ENCODE measurements at regions not wholly inside any gene's neighbourhood (a gene's known extent, or its start where the extent isn't known, plus 50 kb on each side); places are given as distances from the start of the nearest gene placed in this dataset.

- Histone ChIP-seq H3K4me1 (ENCODE audit: control insufficient read depth in 2 of 3, insufficient read depth in 2 of 3, low read depth in 1 of 3, low read length in 3 of 3) (peaks cover 0 to 5% (median 0%) of the 10 kb centered on the region in 3 donors), H3K9me3 (ENCODE audit: control insufficient read depth in 2 of 3, insufficient read depth in 1 of 3, low read length in 3 of 3) (no peaks in the 10 kb centered on the region)
- no peak for FAIRE-seq
Observed at GRCh38 chr4:184282895-184283654, 65.4 kb upstream of the ENPP6 start.

GRCh38 chr4:184282251-184282713, 64.6 kb upstream of the ENPP6 start:
- Histone ChIP-seq H3K4me1 (ENCODE audit: control insufficient read depth in 2 of 3, insufficient read depth in 2 of 3, low read depth in 1 of 3, low read length in 3 of 3) (no peaks in the 10 kb centered on the region), H3K9ac (ENCODE audit: low read length in 3 of 3) (no peak overlapping the region), H3K36me3 (ENCODE audit: control insufficient read depth in 2 of 3, insufficient read depth in 3 of 3, low read length in 3 of 3) (no peaks in the 10 kb centered on the region), H3K27ac (ENCODE audit: low read depth in 2 of 2, low read length in 2 of 2) (no peak overlapping the region), H3K27me3 (ENCODE audit: control insufficient read depth, insufficient read depth, low read length) (no peaks in the 10 kb centered on the region), H3K4me3 (ENCODE audit: low read length in 3 of 3) (no peak overlapping the region), H3K9me3 (ENCODE audit: control insufficient read depth in 2 of 3, insufficient read depth in 1 of 3, low read length in 3 of 3) (no peaks in the 10 kb centered on the region)
- FAIRE-seq (no peak), DNase-seq (no peak)
- intact Hi-C loops (cut with DNase I), result no loop called here
- TF ChIP-seq CTCF (IDR thresholded peaks at IDR 0.05; ENCODE audit: borderline replicate concordance, extremely low read depth, insufficient read depth), result no peak

More at GRCh38 chr4:184282895-184283654, 65.4 kb upstream of the ENPP6 start:
- DNase-seq, result no peak
- Histone ChIP-seq H3K4me3 (ENCODE audit: low read length in 3 of 3) (no peak overlapping the region), H3K9ac (ENCODE audit: low read length in 3 of 3) (no peak overlapping the region), H3K36me3 (ENCODE audit: control insufficient read depth in 2 of 3, insufficient read depth in 3 of 3, low read length in 3 of 3) (no peaks in the 10 kb centered on the region), H3K27ac (ENCODE audit: low read depth in 2 of 2, low read length in 2 of 2) (no peak overlapping the region), H3K27me3 (ENCODE audit: control insufficient read depth, insufficient read depth, low read length) (no peaks in the 10 kb centered on the region)
- TF ChIP-seq CTCF (IDR thresholded peaks at IDR 0.05; ENCODE audit: borderline replicate concordance, extremely low read depth, insufficient read depth), result no peak
- intact Hi-C loops (cut with DNase I), result no loop called here

GRCh38 chr4:184281231-184282139, 63.8 kb upstream of the ENPP6 start:
- intact Hi-C loops (cut with DNase I), result no loop called here

More at GRCh38 chr4:184281231-184282139, 63.8 kb upstream of the ENPP6 start:
- Histone ChIP-seq H3K27ac (ENCODE audit: low read depth in 2 of 2, low read length in 2 of 2) (no peak overlapping the region), H3K4me3 (ENCODE audit: low read length in 3 of 3) (no peak overlapping the region), H3K27me3 (ENCODE audit: control insufficient read depth, insufficient read depth, low read length) (no peaks in the 10 kb centered on the region), H3K4me1 (ENCODE audit: control insufficient read depth in 2 of 3, insufficient read depth in 2 of 3, low read depth in 1 of 3, low read length in 3 of 3) (no peaks in the 10 kb centered on the region), H3K9me3 (ENCODE audit: control insufficient read depth in 2 of 3, insufficient read depth in 1 of 3, low read length in 3 of 3) (no peaks in the 10 kb centered on the region), H3K9ac (ENCODE audit: low read length in 3 of 3) (no peak overlapping the region), H3K36me3 (ENCODE audit: control insufficient read depth in 2 of 3, insufficient read depth in 3 of 3, low read length in 3 of 3) (no peaks in the 10 kb centered on the region)
- no peak for TF ChIP-seq CTCF (IDR thresholded peaks at IDR 0.05; ENCODE audit: borderline replicate concordance, extremely low read depth, insufficient read depth)
- peak in 1 of 5 donors; percentile 6 for DNase-seq
- no peak for FAIRE-seq

Data from kidney (tissue), 13 donors.